Ascending aorta (tissue), 2 donors: ENCODE measurements at regions not wholly inside any gene's neighbourhood (a gene's known extent, or its start where the extent isn't known, plus 50 kb on each side); places are given as distances from the start of the nearest gene placed in this dataset.

Experiments
- DNase-seq, 2 donors: peaks; one replicate each; pipeline ENCODE4 v3.0.0-alpha.2; 2019; ENCODE audit warnings: low spot score in 2 of 2
- H3K27ac ChIP-seq, 2 donors: fragments of 200-600 bp; sonication (generic); one replicate each; pipeline ENCODE4 v1.5.1; 2016 to 2017; ENCODE audit warnings: mild to moderate bottlenecking in 1 of 2
- H3K27me3 ChIP-seq: fragments of 200-600 bp; sonication (generic); one replicate; pipeline ENCODE4 v1.5.1; 2017
- H3K36me3 ChIP-seq, 2 donors: fragments of 200-600 bp; sonication (generic); one replicate each; pipeline ENCODE4 v1.5.1; 2016
- H3K4me1 ChIP-seq, 2 donors: fragments of 200-600 bp; sonication (generic); one replicate each; pipeline ENCODE4 v1.5.1; 2016 to 2017; ENCODE audit warnings: mild to moderate bottlenecking in 1 of 2
- H3K4me3 ChIP-seq, 2 donors: fragments of 200-600 bp; sonication (generic); one replicate each; pipeline ENCODE4 v1.5.1; 2016 to 2017; ENCODE audit warnings: mild to moderate bottlenecking in 1 of 2
- H3K9me3 ChIP-seq, 2 donors: fragments of 200-600 bp; sonication (generic); one replicate each; pipeline ENCODE4 v1.5.1; 2016
- CTCF ChIP-seq, 3 experiments: fragments of 200-600 bp in 2 of 3; fragments of 450-650 bp in 1 of 3; sonication (generic) in 2 of 3; IDR thresholded peaks; one replicate each; pipeline ENCODE4 v1.5.1; 2016 to 2019; ENCODE audit warnings: antibody characterized with exemption in 3 of 3, mild to moderate bottlenecking in 1 of 3, moderate library complexity in 1 of 3
- intact Hi-C: fragments of 100-400 bp; cut with DNase I; formaldehyde crosslinking; loops from one replicate; pipeline ENCODE4 v1.15.1; 2023

GRCh38 chr9:134996591-134997530, 79.1 kb upstream of the FCN1 start:
- Histone ChIP-seq H3K27ac (no peak overlapping the region), H3K4me3 (no peak overlapping the region), H3K27me3 (no peaks in the 10 kb centered on the region), H3K4me1 (no peaks in the 10 kb centered on the region), H3K9me3 (no peaks in the 10 kb centered on the region), H3K36me3 (no peaks in the 10 kb centered on the region)
- DNase-seq, result peak in 1 of 2 donors; percentile 50
- intact Hi-C loops, result no loop called here
- TF ChIP-seq CTCF (IDR thresholded peaks at IDR 0.05), result no peak

- H3K9me3 ChIP-seq, result no peaks in the 10 kb centered on the region
- no peak overlapping the region for H3K27ac ChIP-seq
- no peak overlapping the region for H3K4me3 ChIP-seq
- H3K36me3 ChIP-seq, result no peaks in the 10 kb centered on the region
- intact Hi-C loops, result no loop called here
- TF ChIP-seq CTCF (IDR thresholded peaks at IDR 0.05), result no peak
- DNase-seq, result no peak
- H3K4me1 ChIP-seq, result no peaks in the 10 kb centered on the region
- H3K27me3 ChIP-seq, result no peaks in the 10 kb centered on the region
These were observed 83.0 kb upstream of the FCN1 start for GRCh38 chr9:135000647-135001245.

- no peak for DNase-seq
- no peaks in the 10 kb centered on the region for H3K27me3 ChIP-seq
These were observed 83.8 kb upstream of the FCN1 start for GRCh38 chr9:135001526-135001925.

GRCh38 chr9:135002336-135002735, 84.6 kb upstream of the FCN1 start:
- Histone ChIP-seq H3K27me3 (no peaks in the 10 kb centered on the region), H3K9me3 (no peaks in the 10 kb centered on the region), H3K4me1 (no peaks in the 10 kb centered on the region), H3K36me3 (no peaks in the 10 kb centered on the region), H3K27ac (no peak overlapping the region), H3K4me3 (no peak overlapping the region)
- TF ChIP-seq CTCF (IDR thresholded peaks at IDR 0.05), result no peak
- intact Hi-C loops, result no loop called here
- DNase-seq, result no peak

More at GRCh38 chr9:135001526-135001925, 83.8 kb upstream of the FCN1 start:
- TF ChIP-seq CTCF (IDR thresholded peaks at IDR 0.05), result no peak
- Histone ChIP-seq H3K27ac (no peak overlapping the region), H3K36me3 (no peaks in the 10 kb centered on the region), H3K4me1 (no peaks in the 10 kb centered on the region), H3K4me3 (no peak overlapping the region), H3K9me3 (no peaks in the 10 kb centered on the region)
- intact Hi-C loops, result no loop called here

- intact Hi-C loops, result no loop called here
- H3K4me1 ChIP-seq, result no peaks in the 10 kb centered on the region
- no peaks in the 10 kb centered on the region for H3K36me3 ChIP-seq
- H3K9me3 ChIP-seq, result no peaks in the 10 kb centered on the region
- no peak overlapping the region for H3K4me3 ChIP-seq
- no peak overlapping the region for H3K27ac ChIP-seq
- TF ChIP-seq CTCF (IDR thresholded peaks at IDR 0.05), result no peak
- no peak for DNase-seq
- H3K27me3 ChIP-seq, result no peaks in the 10 kb centered on the region
These were observed 84.7 kb upstream of the OLFM1 start for GRCh38 chr9:135002802-135003201.
